Upper lobe of left lung (tissue), 6 donors: ENCODE measurements at regions not wholly inside any gene's neighbourhood (a gene's known extent, or its start where the extent isn't known, plus 50 kb on each side); places are given as distances from the start of the nearest gene placed in this dataset.

Source experiments
- ATAC-seq, 2 donors: fragments of 200-7000 bp; cut with Tn5 transposase; one replicate each; pipeline ENCODE4 v1.9.1; 2022; ENCODE audit warnings: mild to moderate bottlenecking in 2 of 2, moderate library complexity in 2 of 2; ENCODE audit not compliant: low FRiP score in 2 of 2
- DNase-seq, 2 donors: peaks; one replicate each; pipeline ENCODE4 v3.0.0-alpha.2; 2019 to 2020
- H3K27ac ChIP-seq, 4 donors: fragments of 200-600 bp; sonication (generic); one replicate each; pipeline ENCODE4 v1.5.1; 2016 to 2019
- H3K27me3 ChIP-seq, 4 donors: fragments of 200-600 bp; sonication (generic); one replicate each; pipeline ENCODE4 v1.5.1; 2017 to 2019
- H3K36me3 ChIP-seq, 4 donors: fragments of 200-600 bp; sonication (generic); one replicate each; pipeline ENCODE4 v1.5.1; 2016 to 2019
- H3K4me1 ChIP-seq, 4 donors: fragments of 200-600 bp; sonication (generic); one replicate each; pipeline ENCODE4 v1.5.1; 2018 to 2019
- H3K4me3 ChIP-seq, 4 donors: fragments of 200-600 bp; sonication (generic); one replicate each; pipeline ENCODE4 v1.5.1; 2017 to 2019; ENCODE audit warnings: mild to moderate bottlenecking in 2 of 4, moderate library complexity in 1 of 4
- H3K9me3 ChIP-seq, 4 donors: fragments of 200-600 bp; sonication (generic); one replicate each; pipeline ENCODE4 v1.5.1; 2018 to 2019
- CTCF ChIP-seq, 6 experiments: fragments of 450-650 bp in 4 of 6; fragments of 200-600 bp in 2 of 6; sonication (generic) in 2 of 6; IDR thresholded peaks; one replicate each; pipeline ENCODE4 v1.5.1; 2016 to 2019; ENCODE audit warnings: antibody characterized with exemption in 6 of 6
- EP300 ChIP-seq, 4 donors: sonication (generic); formaldehyde crosslinking; IDR thresholded peaks; one replicate each; pipeline ENCODE4 v1.5.1; 2017; ENCODE audit warnings: antibody characterized with exemption in 4 of 4, control low read depth in 2 of 4
- POLR2A ChIP-seq, 4 donors: fragments of 450-650 bp; IDR thresholded peaks; one replicate each; pipeline ENCODE4 v1.5.1; 2016 to 2017; ENCODE audit warnings: antibody characterized with exemption in 4 of 4, mild to moderate bottlenecking in 2 of 4
- POLR2AphosphoS5 ChIP-seq, 2 donors: sonication (generic); formaldehyde crosslinking; IDR thresholded peaks; one replicate each; pipeline ENCODE4 v1.5.1; 2017; ENCODE audit warnings: antibody characterized with exemption in 2 of 2
- WGBS, 2 donors: methylation state at CpG; one replicate each; pipeline ENCODE4 v1.1.5; 2017 to 2018; 5-methylcytosine and 5-hydroxymethylcytosine counted together
- donor health status: DM: no; HTN: no; CAD: no; lungs with moderate emphysema.
- donor health status: DM: no; HTN: yes; CAD: no; lungs with severe emphysema.

GRCh38 chr14:38866461-38866860 lies 236.6 kb downstream of the SEC23A start:
- no peak for ATAC-seq
- H3K9me3 ChIP-seq: peaks cover 0 to 6% (median 2%) of the 10 kb centered on the region in 4 donors
- TF ChIP-seq EP300 (IDR thresholded peaks at IDR 0.05) (no peak), CTCF (IDR thresholded peaks at IDR 0.05) (no peak), POLR2A (IDR thresholded peaks at IDR 0.05) (no peak), POLR2AphosphoS5 (IDR thresholded peaks at IDR 0.05) (no peak)

GRCh38 chr14:38862366-38862765 lies 240.7 kb downstream of the SEC23A start:
- 94 to 100% methylated on average over 1 of the region's 1 CpG for WGBS, 2 donors
- ATAC-seq (peak in 1 of 2 donors; percentile 15), DNase-seq (no peak)
- no peak overlapping the region for H3K27ac ChIP-seq
- no peaks in the 10 kb centered on the region for H3K36me3 ChIP-seq
- H3K9me3 ChIP-seq: peaks cover 0 to 6% (median 2%) of the 10 kb centered on the region in 4 donors
- TF ChIP-seq CTCF (IDR thresholded peaks at IDR 0.05) (no peak), POLR2AphosphoS5 (IDR thresholded peaks at IDR 0.05) (no peak), EP300 (IDR thresholded peaks at IDR 0.05) (no peak), POLR2A (IDR thresholded peaks at IDR 0.05) (no peak)
- H3K27me3 ChIP-seq: no peaks in the 10 kb centered on the region
- no peak overlapping the region for H3K4me3 ChIP-seq
- peaks cover 0 to 5% (median 4%) of the 10 kb centered on the region in 4 donors for H3K4me1 ChIP-seq

More at GRCh38 chr14:38866461-38866860, 236.6 kb downstream of the SEC23A start:
- Histone ChIP-seq H3K27ac (no peak overlapping the region), H3K36me3 (no peaks in the 10 kb centered on the region), H3K4me1 (peaks cover 6 to 15% (median 14%) of the 10 kb centered on the region in 4 donors), H3K27me3 (no peaks in the 10 kb centered on the region), H3K4me3 (no peak overlapping the region)
- no peak for DNase-seq
- WGBS, 2 donors: 44 to 54% methylated on average over 4 of the region's 4 CpGs

- Histone ChIP-seq H3K36me3 (no peaks in the 10 kb centered on the region), H3K27me3 (no peaks in the 10 kb centered on the region), H3K4me1 (no peaks in the 10 kb centered on the region), H3K9me3 (peaks cover 0 to 6% (median 2%) of the 10 kb centered on the region in 4 donors), H3K27ac (no peak overlapping the region), H3K4me3 (no peak overlapping the region)
- WGBS, 2 donors: 95 to 100% methylated on average over 1 of the region's 1 CpG
- ATAC-seq: no peak
- no peak for DNase-seq
- TF ChIP-seq POLR2AphosphoS5 (IDR thresholded peaks at IDR 0.05): no peak
- TF ChIP-seq CTCF (IDR thresholded peaks at IDR 0.05): no peak
- TF ChIP-seq POLR2A (IDR thresholded peaks at IDR 0.05): no peak
- TF ChIP-seq EP300 (IDR thresholded peaks at IDR 0.05): no peak
Observed at GRCh38 chr14:38860530-38860929, 242.5 kb downstream of the SEC23A start.

- Histone ChIP-seq H3K36me3 (no peaks in the 10 kb centered on the region), H3K4me3 (no peak overlapping the region), H3K9me3 (no peaks in the 10 kb centered on the region), H3K27me3 (no peaks in the 10 kb centered on the region), H3K27ac (no peak overlapping the region), H3K4me1 (no peaks in the 10 kb centered on the region)
- ATAC-seq (no peak), DNase-seq (no peak)
- no peak for TF ChIP-seq EP300 (IDR thresholded peaks at IDR 0.05)
- no peak for TF ChIP-seq POLR2A (IDR thresholded peaks at IDR 0.05)
- no peak for TF ChIP-seq POLR2AphosphoS5 (IDR thresholded peaks at IDR 0.05)
- no peak for TF ChIP-seq CTCF (IDR thresholded peaks at IDR 0.05)
Observed at GRCh38 chr14:38856798-38857197, 246.2 kb downstream of the SEC23A start.

GRCh38 chr14:38855513-38855912 lies 247.5 kb downstream of the SEC23A start:
- Histone ChIP-seq H3K4me3 (no peak overlapping the region), H3K4me1 (no peaks in the 10 kb centered on the region), H3K27ac (no peak overlapping the region), H3K27me3 (no peaks in the 10 kb centered on the region), H3K36me3 (no peaks in the 10 kb centered on the region), H3K9me3 (no peaks in the 10 kb centered on the region)
- WGBS, 2 donors: 76% methylated on average over 2 of the region's 2 CpGs
- TF ChIP-seq EP300 (IDR thresholded peaks at IDR 0.05) (no peak), POLR2A (IDR thresholded peaks at IDR 0.05) (no peak), POLR2AphosphoS5 (IDR thresholded peaks at IDR 0.05) (no peak), CTCF (IDR thresholded peaks at IDR 0.05) (no peak)
- DNase-seq (no peak), ATAC-seq (no peak)
